ENCODE measurements at regions not wholly inside any gene's neighbourhood (a gene's known extent, or its start where the extent isn't known, plus 50 kb on each side); places are given as distances from the start of the nearest gene placed in this dataset.

GRCh38 chr20:57986666-57987065, 241.8 kb downstream of the ANKRD60 start:
- TF ChIP-seq MAX (IDR thresholded peaks at IDR 0.05; ENCODE audit: insufficient read depth, insufficient read length), result no peak
- TF ChIP-seq CTCF (IDR thresholded peaks at IDR 0.05; ENCODE audit: extremely low read depth in 1 of 2, insufficient read depth in 1 of 2, low read depth in 1 of 2, low read length in 2 of 2), result no peak
- TF ChIP-seq POLR2A (IDR thresholded peaks at IDR 0.05; ENCODE audit: low read depth, low read length), result no peak
- no peak for TF ChIP-seq EZH2 (IDR thresholded peaks at IDR 0.05; ENCODE audit: borderline replicate concordance, low read depth, low read length, severe bottlenecking)
- TF ChIP-seq POLR2AphosphoS5 (IDR thresholded peaks at IDR 0.05; ENCODE audit: insufficient read depth, low read depth, low read length), result no peak
- TF ChIP-seq JUN (IDR thresholded peaks at IDR 0.05; ENCODE audit: borderline replicate concordance, insufficient read depth, insufficient read length, low read depth), result no peak
